ENCODE measurements at regions not wholly inside any gene's neighbourhood (a gene's known extent, or its start where the extent isn't known, plus 50 kb on each side); places are given as distances from the start of the nearest gene placed in this dataset.
"Not testable (repeated sequence)": the region's sequence is repeated elsewhere in the genome, so short reads cannot be mapped to it uniquely, and the experiment has no call there.

DNA sequence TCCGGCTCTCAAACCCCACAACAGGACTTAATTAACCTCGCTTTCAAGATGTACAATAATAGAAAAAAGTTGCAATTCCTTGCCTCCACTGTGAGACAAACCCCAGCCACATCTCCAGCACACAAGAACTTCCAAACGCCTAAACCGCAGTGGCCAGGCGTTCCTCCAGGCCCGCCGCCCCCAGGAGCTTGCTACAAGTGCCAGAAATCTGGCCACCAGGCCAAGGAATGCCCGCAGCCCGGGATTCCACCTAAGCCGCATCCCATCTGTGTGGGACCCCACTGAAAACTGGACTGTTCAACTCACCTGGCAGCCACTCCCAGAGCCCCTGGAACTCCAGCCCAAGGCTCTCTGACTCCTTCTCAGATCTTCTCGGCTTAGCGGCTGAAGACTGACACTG, 262.5 kb downstream of the SMARCA2 start:
- DNase-seq (ENCODE audit: low spot score): not testable (repeated sequence)

DNA sequence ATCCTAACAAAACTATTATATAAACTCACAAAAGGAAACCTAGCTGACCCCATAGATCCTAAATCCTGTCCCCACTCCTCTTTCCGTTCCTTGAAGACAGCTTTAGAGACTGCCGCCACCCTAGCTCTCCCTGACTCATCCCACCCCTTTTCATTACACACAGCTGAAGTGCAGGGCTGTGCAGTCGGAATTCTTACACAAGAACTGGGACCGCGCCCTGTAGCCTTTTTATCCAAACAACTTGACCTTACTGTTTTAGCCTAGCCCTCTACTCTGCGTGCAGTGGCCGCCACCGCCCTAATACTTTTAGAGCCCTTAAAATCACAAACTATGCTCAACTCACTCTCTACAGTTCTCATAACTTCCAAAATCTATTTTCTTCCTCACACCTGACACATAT, 264.0 kb downstream of the SMARCA2 start:
- not testable (repeated sequence) for DNase-seq (ENCODE audit: low spot score)

DNA sequence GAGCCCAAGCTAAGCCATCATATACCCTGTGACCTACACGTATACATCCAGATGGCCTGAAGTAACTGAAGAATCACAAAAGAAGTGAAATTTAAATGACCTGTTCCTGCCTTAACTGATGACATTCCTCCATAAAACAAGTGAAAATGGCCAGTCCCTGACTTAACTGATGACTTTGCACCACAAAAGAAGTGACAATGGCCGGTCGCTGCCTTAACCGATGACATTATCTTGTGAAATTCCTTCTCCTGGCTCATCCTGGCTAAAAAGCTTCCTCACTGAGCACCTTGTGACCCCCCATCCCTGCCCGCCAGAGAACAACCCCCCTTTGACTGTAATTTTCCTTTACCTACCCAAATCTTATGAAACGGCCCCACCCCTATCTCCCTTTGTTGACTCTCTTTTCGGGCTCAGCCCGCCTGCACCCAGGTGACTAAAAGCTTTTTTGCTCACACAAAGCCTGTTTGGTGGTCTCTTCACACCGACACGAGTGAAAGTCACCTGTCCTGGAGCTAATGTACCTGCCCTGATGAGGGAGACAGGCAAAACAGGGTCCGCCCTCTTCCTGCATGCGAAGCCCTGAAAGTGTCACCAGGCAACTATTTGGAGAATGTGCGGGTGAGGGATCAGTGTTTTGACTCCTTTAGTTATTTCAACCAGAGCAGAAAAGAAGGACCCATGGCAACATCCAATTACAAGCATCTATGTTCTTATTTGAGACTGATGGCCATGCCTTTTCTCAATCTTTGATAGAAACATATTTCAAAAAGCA, 266.1 kb downstream of the SMARCA2 start:
- DNase-seq (ENCODE audit: low spot score): no peak

DNA sequence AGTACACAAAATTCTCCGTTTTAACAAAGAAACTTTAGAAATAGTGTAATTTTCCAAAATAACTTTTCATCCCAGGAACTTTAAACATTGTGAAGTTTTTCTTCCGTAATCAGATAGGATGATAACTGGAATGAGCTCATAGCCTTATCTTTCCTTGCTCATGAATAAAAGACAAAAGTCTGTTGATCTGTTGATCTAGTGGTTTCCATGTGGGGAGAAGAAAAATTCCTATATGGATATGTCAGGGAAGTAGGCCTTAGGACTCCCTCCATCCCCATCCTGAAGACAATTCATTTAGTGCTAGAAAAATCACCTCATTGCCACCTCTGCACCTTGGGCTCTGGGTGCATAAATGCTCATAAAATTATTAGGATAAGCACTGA, 266.6 kb downstream of the SMARCA2 start:
- no peak for DNase-seq (ENCODE audit: low spot score)

DNA sequence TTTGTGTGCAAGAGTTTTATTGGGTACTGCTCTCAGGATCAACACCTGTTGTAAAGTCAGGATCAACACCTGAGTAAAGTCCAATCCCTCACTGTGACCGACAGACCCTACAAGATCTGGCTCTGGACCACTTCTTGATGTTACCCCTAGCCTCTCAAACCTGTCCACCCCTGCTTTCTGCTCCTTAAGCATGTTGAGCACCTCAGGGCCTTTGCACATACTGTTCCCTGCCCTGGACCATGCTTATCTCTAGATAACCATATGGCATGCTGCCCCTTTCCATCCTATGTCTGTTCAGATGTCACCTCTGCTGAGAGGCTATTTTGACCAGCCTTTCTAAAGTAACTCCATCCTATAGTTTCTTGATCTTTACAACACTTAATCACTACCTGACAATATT, 269.6 kb downstream of the SMARCA2 start:
- no peak for DNase-seq (ENCODE audit: low spot score)

DNA sequence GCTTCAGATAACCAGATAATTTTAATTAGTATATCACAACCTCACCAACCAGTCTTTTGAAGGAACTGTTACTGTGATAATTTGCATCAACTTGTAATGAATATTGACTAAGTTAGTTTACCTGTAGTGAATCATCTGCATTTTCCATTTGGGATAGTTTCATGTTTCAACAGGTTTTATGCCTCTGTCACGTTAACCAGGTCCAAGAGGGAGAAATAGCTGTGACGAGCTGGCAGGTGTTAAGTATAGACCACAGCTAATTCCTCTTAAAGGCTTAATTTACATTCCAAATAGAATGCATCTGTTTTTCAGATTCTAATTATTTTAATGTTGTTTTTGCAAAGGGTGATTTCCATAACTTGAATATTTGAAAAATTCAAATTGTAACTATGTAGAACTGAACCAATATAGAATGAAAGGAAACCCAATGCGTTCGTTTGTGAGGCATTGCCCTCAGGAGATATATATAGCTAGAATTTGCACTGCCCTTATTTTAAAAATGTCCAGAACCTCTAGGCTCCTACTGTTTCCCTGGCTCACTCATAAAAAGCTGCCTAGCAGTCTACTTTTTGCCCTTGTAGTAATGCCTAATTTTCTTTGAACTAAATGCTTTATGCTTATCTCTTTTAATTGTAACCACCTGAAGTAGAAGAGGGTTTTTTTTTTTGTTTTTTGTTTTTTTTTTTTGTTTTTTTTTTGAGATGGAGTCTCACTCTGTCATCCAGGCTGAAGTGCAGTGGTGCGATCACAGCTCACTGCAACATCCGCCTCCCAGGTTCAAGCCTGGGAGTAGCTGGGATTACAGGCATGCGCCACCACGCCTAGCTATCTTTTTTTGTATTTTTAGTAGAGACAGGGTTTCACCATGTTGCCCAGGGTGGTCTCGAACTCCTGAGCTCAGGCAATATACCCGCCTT, 270.5 kb downstream of the SMARCA2 start:
- no peak for DNase-seq (ENCODE audit: low spot score)

DNA sequence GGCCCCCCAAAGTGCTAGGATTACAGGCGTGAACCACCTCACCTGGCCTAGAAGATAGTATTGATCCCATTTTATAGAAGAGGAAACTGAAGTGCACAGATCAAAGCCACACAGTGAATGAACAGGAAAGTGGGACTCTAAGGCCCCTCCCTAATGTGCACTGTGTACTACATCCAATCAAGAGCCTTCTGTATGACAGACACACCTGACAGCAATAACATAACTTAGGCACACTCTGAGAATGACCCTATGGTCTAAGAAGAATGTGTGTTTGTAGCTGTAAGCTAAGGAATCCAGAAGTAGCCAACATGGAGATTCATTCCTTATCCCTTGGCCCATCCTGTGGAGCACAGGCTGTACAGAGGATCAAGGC, 271.2 kb downstream of the SMARCA2 start:
- no peak for DNase-seq (ENCODE audit: low spot score)

DNA sequence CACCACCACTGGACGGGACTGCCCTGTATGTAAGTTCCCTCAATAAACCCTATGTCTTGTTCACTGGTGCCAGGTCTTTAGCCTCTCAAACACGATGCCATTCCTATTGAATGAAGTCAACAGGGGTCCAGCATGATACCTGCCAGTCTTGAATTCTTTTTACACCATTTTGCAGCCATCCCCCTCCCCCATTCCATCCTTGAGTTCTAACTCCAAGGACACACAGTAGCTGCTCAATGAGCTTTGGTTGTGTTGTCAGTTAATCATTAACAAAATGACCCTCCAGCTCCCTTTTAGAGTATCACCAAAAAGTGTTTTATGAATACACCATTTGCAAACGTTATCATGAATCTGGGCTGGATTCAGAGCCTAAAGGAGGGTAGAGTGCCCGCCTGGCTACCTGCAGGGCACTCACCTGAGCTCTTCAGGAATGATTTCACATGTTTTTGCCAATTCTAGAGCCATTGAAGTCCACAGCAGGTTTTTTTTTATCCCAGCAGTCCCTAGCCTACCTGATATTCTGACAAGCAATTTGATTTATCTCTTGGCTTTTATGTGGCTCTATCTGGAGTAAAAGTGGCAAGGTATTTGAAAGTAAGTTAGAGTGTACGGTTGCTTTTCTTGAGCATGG, 271.8 kb downstream of the SMARCA2 start:
- DNase-seq (ENCODE audit: low spot score): no peak

DNA sequence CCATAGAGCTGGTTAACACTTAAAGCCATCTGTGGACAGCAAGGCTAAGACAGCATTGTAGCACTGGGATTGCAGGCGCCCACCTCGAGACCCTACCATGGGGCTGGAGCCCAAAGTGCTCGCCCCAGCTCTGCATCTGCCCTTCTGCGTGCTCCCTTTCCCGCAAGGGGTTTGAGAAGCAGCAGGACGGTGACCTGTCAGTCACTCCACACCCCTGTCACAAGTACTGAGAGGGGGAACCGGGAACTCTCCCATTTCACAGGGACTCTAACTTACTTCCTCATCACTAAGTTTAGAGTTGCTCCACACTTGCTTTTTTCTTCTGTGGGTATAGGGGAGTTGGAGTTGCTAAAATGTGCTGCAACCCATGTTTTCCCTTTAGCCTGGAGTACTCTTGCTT, 273.2 kb downstream of the SMARCA2 start:
- no peak for DNase-seq (ENCODE audit: low spot score)

DNA sequence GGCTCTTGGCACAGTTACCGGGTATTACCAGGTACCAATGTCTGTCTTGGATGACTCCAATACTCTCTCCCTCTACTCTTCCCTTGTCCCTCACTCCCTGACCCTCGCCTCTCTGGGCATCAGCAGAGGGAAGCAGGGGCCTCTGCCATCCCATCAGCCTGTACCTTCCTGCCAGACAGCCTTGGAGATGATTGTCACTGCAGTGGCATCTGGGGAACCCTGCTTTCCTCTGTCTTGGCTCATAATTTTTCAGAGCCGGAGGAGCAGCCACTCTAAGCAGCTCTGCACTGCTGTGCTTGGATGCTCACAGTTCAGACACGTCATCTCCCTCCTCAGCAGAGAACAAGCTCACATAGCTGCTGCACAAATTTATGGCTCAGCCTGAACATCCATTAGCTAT, 274.1 kb downstream of the SMARCA2 start:
- no peak for DNase-seq (ENCODE audit: low spot score)

DNA sequence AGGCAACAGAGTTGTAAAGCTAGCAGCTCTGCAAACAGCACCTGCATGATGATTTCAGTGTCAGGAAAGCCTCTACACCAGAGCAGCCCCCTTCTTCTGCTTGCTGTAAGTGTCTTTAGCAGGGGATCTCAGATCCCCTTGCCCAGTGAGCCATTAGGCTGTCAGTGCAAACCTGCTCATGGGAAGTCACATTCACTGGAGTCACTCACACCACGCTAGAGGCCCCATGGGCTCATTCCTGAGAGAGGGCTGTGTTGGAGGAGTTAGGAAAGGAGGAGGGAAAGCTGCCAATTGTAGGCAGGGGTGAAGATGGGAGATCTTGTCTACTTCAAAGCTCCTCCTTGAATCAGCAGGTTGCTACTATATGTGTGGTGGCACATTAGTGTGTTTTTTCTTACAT, 275.2 kb downstream of the SMARCA2 start:
- no peak for DNase-seq (ENCODE audit: low spot score)

DNA sequence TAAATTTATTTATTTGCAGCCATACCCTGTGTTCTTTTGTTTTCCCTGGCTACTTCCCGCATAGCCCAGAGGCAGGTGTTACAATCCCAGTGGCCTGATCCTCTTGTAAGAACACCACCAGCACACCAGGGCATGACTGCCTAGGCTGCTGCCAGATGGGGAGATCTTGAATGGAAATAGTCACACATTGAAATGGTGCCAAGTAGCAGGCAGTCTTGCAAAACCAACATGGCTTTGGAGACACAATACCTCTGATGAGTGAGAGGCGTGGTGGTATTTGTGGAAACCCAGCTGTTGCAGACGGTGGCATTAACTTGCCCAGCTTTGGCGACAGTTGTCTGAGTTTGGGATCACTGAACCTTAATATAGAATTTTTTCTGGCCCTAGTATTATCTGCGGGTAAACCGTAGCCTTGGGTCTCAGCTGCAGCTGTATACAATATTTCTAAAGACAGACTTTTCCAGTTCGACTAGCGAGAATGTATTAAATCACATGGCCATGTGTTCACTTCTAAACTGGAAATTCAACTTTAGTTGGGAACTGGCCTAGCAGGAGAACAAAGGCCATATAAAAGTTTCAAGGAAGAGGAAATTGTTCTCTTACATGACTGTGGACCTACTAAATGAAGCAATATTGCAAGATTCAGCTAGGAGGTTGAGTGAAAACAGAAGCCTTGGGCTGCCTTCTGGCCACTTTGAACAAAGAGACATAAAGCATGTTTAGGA, 277.0 kb downstream of the SMARCA2 start:
- DNase-seq (ENCODE audit: low spot score): no peak

DNA sequence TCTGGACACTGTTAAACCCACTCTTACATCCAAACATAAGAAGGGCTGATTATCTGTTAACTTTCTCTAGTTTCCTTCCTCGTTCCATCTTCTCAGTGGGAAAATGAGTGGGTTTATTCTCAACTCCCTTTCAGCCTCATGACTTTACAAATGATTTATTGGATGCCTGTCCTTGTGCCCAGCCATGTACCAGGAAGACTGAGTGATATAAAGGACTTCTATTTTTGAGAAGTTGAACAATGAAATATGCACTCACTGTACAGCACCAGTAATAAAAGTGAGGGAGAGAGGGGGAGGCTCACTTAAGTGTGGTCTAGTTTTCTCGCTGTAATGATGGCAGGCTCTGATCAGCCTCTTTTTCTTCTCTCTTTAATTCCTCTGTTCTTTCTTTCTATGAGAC, 277.6 kb downstream of the SMARCA2 start:
- DNase-seq (ENCODE audit: low spot score): no peak

DNA sequence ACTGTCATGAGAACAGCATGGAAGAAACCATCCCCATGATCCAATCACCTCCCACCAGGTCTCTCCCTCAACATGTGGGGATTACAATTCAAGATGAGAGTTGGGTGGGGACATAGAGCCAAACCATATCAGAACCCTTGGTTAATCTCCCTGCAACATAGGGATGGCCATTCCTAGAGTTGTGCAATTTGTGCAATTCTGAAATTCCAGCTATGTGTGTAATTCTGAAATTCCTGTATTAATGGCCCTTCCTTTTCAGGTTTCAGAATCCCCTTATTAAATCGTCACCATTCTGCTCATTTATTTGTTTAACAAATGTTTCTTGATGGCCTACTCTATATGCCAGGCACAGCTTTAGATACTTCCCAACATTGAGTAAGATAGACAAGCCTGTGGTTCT, 282.6 kb downstream of the SMARCA2 start:
- no peak for DNase-seq (ENCODE audit: low spot score)

DNA sequence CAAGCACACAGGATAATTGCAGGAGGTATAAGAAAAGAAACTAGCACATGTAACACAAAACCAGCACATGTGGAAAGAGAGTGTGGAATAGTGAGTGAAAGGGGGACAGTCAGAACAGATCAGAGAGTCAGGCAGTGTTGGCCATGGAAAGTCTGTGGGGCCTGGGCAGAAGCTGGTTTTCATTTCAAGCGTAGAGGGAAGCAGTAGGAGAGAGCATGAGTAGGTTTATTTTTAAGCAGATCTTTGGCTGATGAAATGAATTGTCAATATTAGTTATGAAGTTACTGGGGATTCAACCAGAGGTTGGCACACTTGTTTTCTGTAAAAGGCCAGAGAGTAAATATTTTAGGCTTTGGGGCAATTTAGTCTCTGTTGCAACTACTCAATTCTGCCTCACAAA, 283.1 kb downstream of the SMARCA2 start:
- no peak for DNase-seq (ENCODE audit: low spot score)

DNA sequence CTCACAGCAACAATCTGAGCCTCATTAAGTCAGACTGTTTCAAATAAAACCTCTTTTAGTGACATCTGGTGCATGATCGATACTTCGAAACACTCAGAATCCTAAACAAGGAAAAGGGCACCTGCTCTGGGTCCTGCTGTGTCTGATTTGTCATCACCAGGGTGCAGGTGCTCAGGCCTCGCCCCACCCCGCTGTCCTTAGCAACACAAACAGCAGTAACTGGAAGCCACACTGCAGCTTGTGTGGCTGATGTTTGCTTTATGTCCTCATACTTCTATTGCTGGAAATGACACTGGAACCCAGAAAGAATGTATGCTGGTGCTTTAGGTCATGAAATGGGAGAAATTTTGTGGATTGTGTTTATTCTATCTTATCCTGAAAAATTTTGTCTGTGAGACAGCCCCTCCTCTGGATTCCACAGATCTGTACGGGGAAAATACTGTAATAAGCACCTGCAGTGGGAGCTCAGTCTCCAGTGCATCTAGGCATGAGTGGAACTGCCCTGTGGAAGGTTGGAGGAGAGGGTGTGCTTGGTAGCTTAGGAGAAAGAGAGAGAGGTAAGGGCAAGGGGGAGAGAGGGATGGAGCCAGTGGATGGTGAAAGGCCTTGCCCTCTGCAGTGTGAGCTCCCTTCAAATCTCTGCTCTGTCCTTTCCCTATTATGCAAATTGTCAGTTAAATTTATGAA, 284.2 kb downstream of the SMARCA2 start:
- DNase-seq (ENCODE audit: low spot score): no peak

DNA sequence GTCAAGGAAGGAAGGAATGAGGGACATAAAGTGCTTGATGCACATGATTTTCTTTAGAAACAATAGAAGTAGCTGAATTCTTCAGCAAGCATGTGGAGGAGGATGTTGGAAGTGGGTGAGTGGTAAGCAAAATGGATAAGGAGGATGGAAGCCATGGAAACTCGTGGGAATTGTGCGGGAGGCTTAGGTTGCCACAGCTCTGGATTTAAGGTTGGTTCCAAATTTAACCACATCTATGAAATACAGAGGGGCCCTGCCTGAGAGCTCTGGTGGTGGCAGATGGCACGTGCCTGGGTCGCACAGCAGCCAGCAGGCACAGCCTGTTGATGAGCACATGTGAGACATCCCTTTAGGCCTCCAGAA, 284.7 kb downstream of the SMARCA2 start:
- DNase-seq (ENCODE audit: low spot score): no peak

DNA sequence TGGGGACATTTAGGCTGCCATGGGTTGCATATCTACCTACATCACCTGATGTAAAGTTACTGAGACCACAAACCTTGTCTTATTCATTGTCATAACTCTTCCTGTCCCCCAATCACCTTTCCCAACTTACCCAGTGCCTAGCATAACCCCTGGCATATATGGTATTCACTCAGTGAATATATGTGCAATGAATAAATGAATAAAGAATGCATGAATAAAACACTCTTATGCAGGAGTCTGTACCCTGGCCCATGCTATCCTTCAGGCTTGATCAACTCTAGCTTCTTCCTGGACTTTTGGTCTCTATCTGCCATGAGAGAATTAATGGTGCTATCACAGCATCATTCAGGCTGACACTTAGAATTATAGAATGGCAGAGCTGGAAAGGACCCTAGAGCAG, 285.2 kb downstream of the SMARCA2 start:
- no peak for DNase-seq (ENCODE audit: low spot score)

DNA sequence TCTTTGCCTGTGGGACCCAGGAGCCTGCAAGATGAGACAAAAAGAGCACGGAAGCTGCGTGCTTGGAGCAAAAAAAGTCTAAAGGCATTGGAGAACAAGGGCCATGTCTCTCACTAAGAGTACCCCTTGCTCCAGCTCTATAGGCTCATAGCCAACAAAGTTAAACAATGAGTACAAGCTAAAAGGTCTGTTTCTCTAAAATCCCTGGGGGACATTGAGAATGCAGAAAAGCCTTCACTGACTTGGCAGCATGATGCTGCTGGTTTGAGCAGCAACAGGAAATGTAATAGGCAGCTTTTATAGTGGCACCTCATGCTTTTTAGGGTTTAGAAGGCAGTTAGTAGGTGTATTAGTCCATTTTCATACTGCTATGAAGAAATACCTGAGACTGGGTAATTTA, 287.5 kb downstream of the SMARCA2 start:
- DNase-seq (ENCODE audit: low spot score): no peak

DNA sequence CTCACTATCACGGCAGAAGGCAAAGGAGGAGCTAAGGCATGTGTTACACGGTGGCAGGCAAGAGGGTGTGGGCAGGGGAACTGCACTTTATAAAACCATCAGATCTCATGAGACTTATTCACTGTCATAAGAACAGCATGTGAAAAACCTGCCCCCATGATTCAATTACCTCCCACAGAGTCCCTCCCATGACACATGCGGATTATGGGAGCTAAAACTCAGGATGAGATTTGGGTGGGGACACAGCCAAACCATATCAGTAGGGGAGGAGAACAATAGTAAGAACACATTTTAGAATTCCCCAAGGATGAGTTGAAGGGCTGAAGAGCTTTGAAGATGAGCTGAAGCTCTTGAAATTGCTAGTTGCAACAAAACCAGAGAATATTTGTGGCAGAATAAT, 287.9 kb downstream of the SMARCA2 start:
- DNase-seq (ENCODE audit: low spot score): no peak

DNA sequence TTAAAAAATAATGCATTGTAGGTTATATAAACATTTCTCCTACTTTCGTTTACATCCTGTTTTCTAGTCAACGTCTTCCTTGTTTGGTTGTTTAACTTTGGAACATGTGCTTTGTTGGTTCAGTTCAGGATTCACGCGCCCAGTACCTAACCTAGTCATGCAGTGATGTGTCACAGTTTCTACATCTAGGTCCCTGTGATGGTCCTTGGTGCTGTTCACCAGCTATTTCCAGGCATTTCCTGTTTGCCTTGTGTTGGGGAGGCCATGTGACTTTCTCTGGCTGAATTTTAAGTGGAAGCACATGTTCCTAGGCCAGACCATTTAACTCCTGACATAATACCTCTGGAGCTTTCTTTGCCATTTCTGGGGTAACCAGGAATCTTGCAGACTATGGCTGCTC, 292.3 kb downstream of the SMARCA2 start:
- DNase-seq (ENCODE audit: low spot score): no peak

DNA sequence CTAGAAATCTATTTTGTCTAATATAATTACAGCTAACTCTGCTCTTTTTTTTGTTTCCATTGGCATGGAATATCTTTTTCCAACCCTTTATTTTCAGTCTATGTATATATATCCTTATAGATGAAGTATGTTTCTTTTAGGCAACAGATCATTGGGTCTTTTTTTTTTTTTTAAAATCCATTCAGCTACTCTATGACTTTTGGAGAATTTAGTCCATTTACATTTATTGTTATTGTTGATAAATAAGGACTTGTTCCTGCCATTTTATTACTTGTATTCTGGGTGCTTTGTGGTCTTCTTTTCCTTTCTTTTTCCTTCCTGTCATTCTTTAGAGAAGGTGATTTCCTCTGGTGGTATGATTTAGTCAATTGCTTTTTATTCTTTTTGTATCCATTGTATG, 296.8 kb downstream of the SMARCA2 start:
- DNase-seq (ENCODE audit: low spot score): no peak
